ENCODE measurements at regions not wholly inside any gene's neighbourhood (a gene's known extent, or its start where the extent isn't known, plus 50 kb on each side); places are given as distances from the start of the nearest gene placed in this dataset.

- no peaks in the 10 kb centered on the region for H3K27me3 ChIP-seq (replicated peaks; ENCODE audit: insufficient read depth, low read length)
- no peaks in the 10 kb centered on the region for H3F3A ChIP-seq (ENCODE audit: insufficient read depth, low read length)
- no peak overlapping the region for H3K4me3 ChIP-seq (ENCODE audit: low read length)
- H2AFZ ChIP-seq (ENCODE audit: low read length) = no peak overlapping the region
- no peak overlapping the region for H3K27ac ChIP-seq (ENCODE audit: low read length)
- no peaks in the 10 kb centered on the region for H4K20me1 ChIP-seq (ENCODE audit: insufficient read depth, low read length)
- TF ChIP-seq CTCF (IDR thresholded peaks at IDR 0.05; ENCODE audit: low read length) (no peak), EZH2phosphoT487 (IDR thresholded peaks at IDR 0.05; ENCODE audit: low read length) (no peak), EZH2 (optimal IDR thresholded peaks at IDR 0.05; ENCODE audit: low read depth, low read length) (no peak)
- H3K9me2 ChIP-seq (replicated peaks; ENCODE audit: insufficient read depth, low read length) = no peaks in the 10 kb centered on the region
- H3K79me2 ChIP-seq (ENCODE audit: low read length) = no peaks in the 10 kb centered on the region
- no peak for DNase-seq
- H3K9me3 ChIP-seq (replicated peaks; ENCODE audit: insufficient read depth, low read length) = no peaks in the 10 kb centered on the region
- no peak overlapping the region for H3K4me2 ChIP-seq (ENCODE audit: low read depth, low read length)
- H3K9ac ChIP-seq (ENCODE audit: low read length) = no peak overlapping the region
- H3K36me3 ChIP-seq (replicated peaks; ENCODE audit: insufficient read depth, low read length) = no peaks in the 10 kb centered on the region
- no peaks in the 10 kb centered on the region for H3K4me1 ChIP-seq (ENCODE audit: low read length)
Measured at GRCh38 chr3:25145176-25145575, 282.9 kb upstream of the RARB start.

GRCh38 chr3:25150199-25150598 is 277.9 kb upstream of the RARB start:
- H3K4me2 ChIP-seq (ENCODE audit: low read depth, low read length) = no peak overlapping the region
- H3K27me3 ChIP-seq (replicated peaks; ENCODE audit: insufficient read depth, low read length) = no peaks in the 10 kb centered on the region
- no peaks in the 10 kb centered on the region for H3K9me2 ChIP-seq (replicated peaks; ENCODE audit: insufficient read depth, low read length)
- no peaks in the 10 kb centered on the region for H4K20me1 ChIP-seq (ENCODE audit: insufficient read depth, low read length)
- no peaks in the 10 kb centered on the region for H3F3A ChIP-seq (ENCODE audit: insufficient read depth, low read length)
- no peaks in the 10 kb centered on the region for H3K36me3 ChIP-seq (replicated peaks; ENCODE audit: insufficient read depth, low read length)
- H3K4me3 ChIP-seq (ENCODE audit: low read length) = no peak overlapping the region
- no peaks in the 10 kb centered on the region for H3K79me2 ChIP-seq (ENCODE audit: low read length)
- H3K9ac ChIP-seq (ENCODE audit: low read length) = no peak overlapping the region
- no peak overlapping the region for H3K27ac ChIP-seq (ENCODE audit: low read length)
- no peaks in the 10 kb centered on the region for H3K9me3 ChIP-seq (replicated peaks; ENCODE audit: insufficient read depth, low read length)
- H2AFZ ChIP-seq (ENCODE audit: low read length) = no peak overlapping the region
- no peaks in the 10 kb centered on the region for H3K4me1 ChIP-seq (ENCODE audit: low read length)
- TF ChIP-seq EZH2 (optimal IDR thresholded peaks at IDR 0.05; ENCODE audit: low read depth, low read length) (no peak), CTCF (IDR thresholded peaks at IDR 0.05; ENCODE audit: low read length) (no peak), EZH2phosphoT487 (IDR thresholded peaks at IDR 0.05; ENCODE audit: low read length) (no peak)
- DNase-seq = no peak

- TF ChIP-seq EZH2 (optimal IDR thresholded peaks at IDR 0.05; ENCODE audit: low read depth, low read length) (no peak), CTCF (IDR thresholded peaks at IDR 0.05; ENCODE audit: low read length) (no peak), EZH2phosphoT487 (IDR thresholded peaks at IDR 0.05; ENCODE audit: low read length) (no peak)
- no peak overlapping the region for H3K9ac ChIP-seq (ENCODE audit: low read length)
- H3K4me2 ChIP-seq (ENCODE audit: low read depth, low read length) = no peak overlapping the region
- no peaks in the 10 kb centered on the region for H3K36me3 ChIP-seq (replicated peaks; ENCODE audit: insufficient read depth, low read length)
- no peak overlapping the region for H2AFZ ChIP-seq (ENCODE audit: low read length)
- H3K27me3 ChIP-seq (replicated peaks; ENCODE audit: insufficient read depth, low read length) = no peaks in the 10 kb centered on the region
- no peaks in the 10 kb centered on the region for H3F3A ChIP-seq (ENCODE audit: insufficient read depth, low read length)
- H3K4me1 ChIP-seq (ENCODE audit: low read length) = no peaks in the 10 kb centered on the region
- H3K9me2 ChIP-seq (replicated peaks; ENCODE audit: insufficient read depth, low read length) = no peaks in the 10 kb centered on the region
- DNase-seq = no peak
- H3K9me3 ChIP-seq (replicated peaks; ENCODE audit: insufficient read depth, low read length) = no peaks in the 10 kb centered on the region
- H3K4me3 ChIP-seq (ENCODE audit: low read length) = no peak overlapping the region
- no peak overlapping the region for H3K27ac ChIP-seq (ENCODE audit: low read length)
- H3K79me2 ChIP-seq (ENCODE audit: low read length) = no peaks in the 10 kb centered on the region
- H4K20me1 ChIP-seq (ENCODE audit: insufficient read depth, low read length) = no peaks in the 10 kb centered on the region
Measured at GRCh38 chr3:25151281-25151902, 276.7 kb upstream of the RARB start.
